HUES48 (cell line): ENCODE measurements at regions not wholly inside any gene's neighbourhood (a gene's known extent, or its start where the extent isn't known, plus 50 kb on each side); places are given as distances from the start of the nearest gene placed in this dataset.

Experiments used
- H3K27ac ChIP-seq: one replicate; pipeline ENCODE4 v1.7.0; 2013; ENCODE audit warnings: low read depth, low read length, inconsistent platforms
- H3K27me3 ChIP-seq: 2 replicates; pipeline ENCODE4 v1.6.1; 2013; ENCODE audit warnings: mild to moderate bottlenecking, low read length; ENCODE audit not compliant: control insufficient read depth, insufficient read depth
- H3K36me3 ChIP-seq: 2 replicates; pipeline ENCODE4 v1.6.1; 2013; ENCODE audit warnings: low read length; ENCODE audit not compliant: control insufficient read depth, insufficient read depth
- H3K4me1 ChIP-seq: 2 replicates; pipeline ENCODE4 v1.6.1; 2013; ENCODE audit warnings: mild to moderate bottlenecking, low read length; ENCODE audit not compliant: control insufficient read depth, insufficient read depth
- H3K4me3 ChIP-seq: 2 replicates; pipeline ENCODE4 v1.5.1; 2013; ENCODE audit warnings: mild to moderate bottlenecking, low read depth, low read length
- H3K9ac ChIP-seq: 2 replicates; pipeline ENCODE4 v1.6.1; 2013; ENCODE audit warnings: mild to moderate bottlenecking, low read depth, low read length, moderate library complexity
- H3K9me3 ChIP-seq: 2 replicates; pipeline ENCODE4 v1.6.1; 2013; ENCODE audit warnings: low read length; ENCODE audit not compliant: control insufficient read depth, insufficient read depth

- no peaks in the 10 kb centered on the region for H3K9me3 ChIP-seq
- no peak overlapping the region for H3K27ac ChIP-seq
- no peaks in the 10 kb centered on the region for H3K27me3 ChIP-seq
- H3K36me3 ChIP-seq: no peaks in the 10 kb centered on the region
- H3K4me3 ChIP-seq: no peak overlapping the region
- no peak overlapping the region for H3K9ac ChIP-seq
- H3K4me1 ChIP-seq: peaks cover 19% of the 10 kb centered on the region
Observed at GRCh38 chr1:208595236-208595635, 351.1 kb upstream of the PLXNA2 start.

- H3K9ac ChIP-seq: no peak overlapping the region
- H3K36me3 ChIP-seq: no peaks in the 10 kb centered on the region
- no peaks in the 10 kb centered on the region for H3K27me3 ChIP-seq
- no peaks in the 10 kb centered on the region for H3K9me3 ChIP-seq
- peaks cover 24% of the 10 kb centered on the region for H3K4me1 ChIP-seq
- no peak overlapping the region for H3K27ac ChIP-seq
- H3K4me3 ChIP-seq: no peak overlapping the region
Observed at GRCh38 chr1:208595745-208596144, 351.6 kb upstream of the PLXNA2 start.

- Histone ChIP-seq H3K27ac (no peak overlapping the region), H3K4me3 (no peak overlapping the region), H3K4me1 (peaks cover 41% of the 10 kb centered on the region), H3K36me3 (no peaks in the 10 kb centered on the region), H3K9ac (no peak overlapping the region), H3K27me3 (no peaks in the 10 kb centered on the region), H3K9me3 (no peaks in the 10 kb centered on the region)
Observed at GRCh38 chr1:208597571-208597970, 353.4 kb upstream of the PLXNA2 start.

- Histone ChIP-seq H3K27me3 (no peaks in the 10 kb centered on the region), H3K36me3 (no peaks in the 10 kb centered on the region), H3K9ac (no peak overlapping the region), H3K9me3 (no peaks in the 10 kb centered on the region), H3K4me3 (no peak overlapping the region), H3K4me1 (peaks cover 41% of the 10 kb centered on the region), H3K27ac (no peak overlapping the region)
Observed at GRCh38 chr1:208598021-208598420, 353.8 kb upstream of the PLXNA2 start.

- Histone ChIP-seq H3K9ac (no peak overlapping the region), H3K27ac (no peak overlapping the region), H3K27me3 (no peaks in the 10 kb centered on the region), H3K4me1 (peaks cover 41% of the 10 kb centered on the region), H3K36me3 (no peaks in the 10 kb centered on the region), H3K9me3 (no peaks in the 10 kb centered on the region), H3K4me3 (no peak overlapping the region)
Observed at GRCh38 chr1:208599063-208599462, 354.9 kb upstream of the PLXNA2 start.

GRCh38 chr1:208600456-208601190, 356.4 kb upstream of the PLXNA2 start:
- Histone ChIP-seq H3K9me3 (no peaks in the 10 kb centered on the region), H3K27ac (no peak overlapping the region), H3K27me3 (no peaks in the 10 kb centered on the region), H3K9ac (no peak overlapping the region), H3K4me3 (no peak overlapping the region), H3K36me3 (no peaks in the 10 kb centered on the region), H3K4me1 (peaks cover 41% of the 10 kb centered on the region)

GRCh38 chr1:208601561-208601960, 357.4 kb upstream of the PLXNA2 start:
- Histone ChIP-seq H3K9me3 (no peaks in the 10 kb centered on the region), H3K4me3 (no peak overlapping the region), H3K4me1 (peaks cover 41% of the 10 kb centered on the region), H3K9ac (no peak overlapping the region), H3K27me3 (no peaks in the 10 kb centered on the region), H3K27ac (no peak overlapping the region), H3K36me3 (no peaks in the 10 kb centered on the region)

GRCh38 chr1:208603721-208604120, 359.5 kb upstream of the PLXNA2 start:
- Histone ChIP-seq H3K4me3 (no peak overlapping the region), H3K4me1 (peaks cover 36% of the 10 kb centered on the region), H3K9ac (no peak overlapping the region), H3K36me3 (no peaks in the 10 kb centered on the region), H3K27me3 (no peaks in the 10 kb centered on the region), H3K9me3 (no peaks in the 10 kb centered on the region), H3K27ac (no peak overlapping the region)

- Histone ChIP-seq H3K36me3 (no peaks in the 10 kb centered on the region), H3K27me3 (no peaks in the 10 kb centered on the region), H3K4me3 (no peak overlapping the region), H3K9ac (no peak overlapping the region), H3K27ac (no peak overlapping the region), H3K4me1 (peaks cover 31% of the 10 kb centered on the region), H3K9me3 (no peaks in the 10 kb centered on the region)
Observed at GRCh38 chr1:208604295-208604694, 360.1 kb upstream of the PLXNA2 start.

GRCh38 chr1:208606959-208607358, 362.8 kb upstream of the PLXNA2 start:
- no peaks in the 10 kb centered on the region for H3K27me3 ChIP-seq
- no peaks in the 10 kb centered on the region for H3K36me3 ChIP-seq
- no peak overlapping the region for H3K9ac ChIP-seq
- no peak overlapping the region for H3K4me3 ChIP-seq
- no peak overlapping the region for H3K27ac ChIP-seq
- H3K4me1 ChIP-seq: peaks cover 5% of the 10 kb centered on the region
- H3K9me3 ChIP-seq: no peaks in the 10 kb centered on the region

GRCh38 chr1:208607616-208608015, 363.4 kb upstream of the PLXNA2 start:
- H3K27me3 ChIP-seq: no peaks in the 10 kb centered on the region
- H3K36me3 ChIP-seq: no peaks in the 10 kb centered on the region
- H3K4me1 ChIP-seq: no peaks in the 10 kb centered on the region; the same call in 1 of the 2 replicates
- H3K4me3 ChIP-seq: no peak overlapping the region
- H3K9ac ChIP-seq: no peak overlapping the region
- H3K27ac ChIP-seq: no peak overlapping the region
- H3K9me3 ChIP-seq: no peaks in the 10 kb centered on the region
